ENCODE measurements at regions not wholly inside any gene's neighbourhood (a gene's known extent, or its start where the extent isn't known, plus 50 kb on each side); places are given as distances from the start of the nearest gene placed in this dataset.

DNA sequence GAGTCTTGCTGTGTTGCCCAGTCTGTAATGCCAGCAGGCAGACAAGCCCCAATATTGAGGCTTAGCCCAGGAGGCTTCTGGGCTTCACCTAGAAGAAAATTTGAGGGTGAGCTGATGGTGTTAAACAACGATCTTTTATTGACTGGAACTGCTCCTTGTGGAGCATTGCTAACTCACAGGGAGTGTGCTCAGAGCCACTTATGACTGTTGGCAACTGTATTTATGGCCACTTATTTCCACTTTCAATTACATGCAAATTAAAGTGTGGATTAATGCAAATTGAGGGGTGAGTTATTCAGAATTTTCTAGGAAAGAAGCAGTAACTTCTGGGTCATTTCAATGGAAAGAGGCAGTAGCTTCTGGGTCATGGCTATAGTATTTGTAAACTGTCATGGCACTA, 317.2 kb upstream of the FKBP1C start:
- Histone ChIP-seq H3K9me3 (ENCODE audit: control insufficient read depth, insufficient read depth, low read length) (0 out of 2 replicates have a peak, but pooled peaks cover 2% of the 10 kb centered on the region), H3K27me3 (ENCODE audit: control insufficient read depth, insufficient read depth, low read length) (no peaks in the 10 kb centered on the region), H3K4me2 (ENCODE audit: low read depth, low read length) (no peak overlapping the region), H4K91ac (ENCODE audit: insufficient read depth, low read depth, low read length) (no peak overlapping the region), H3K27ac (ENCODE audit: insufficient read depth, low read length) (no peak overlapping the region), H3K23ac (ENCODE audit: low read depth, low read length) (no peak overlapping the region), H3K4ac (ENCODE audit: low read depth, low read length) (no peak overlapping the region), H2BK5ac (ENCODE audit: low read depth, low read length, poor library complexity, severe bottlenecking) (no peak overlapping the region), H3K4me1 (ENCODE audit: control insufficient read depth, insufficient read depth, low read length) (no peaks in the 10 kb centered on the region), H2AFZ (replicated peaks; ENCODE audit: low read length, poor library complexity) (no peak overlapping the region), H3K56ac (ENCODE audit: extremely low read depth, insufficient read depth, low read length) (no peak overlapping the region), H3K36me3 (ENCODE audit: control insufficient read depth, insufficient read depth, low read length) (no peaks in the 10 kb centered on the region), H2AK9ac (replicated peaks; ENCODE audit: low read depth, low read length, poor library complexity) (no peak overlapping the region), H2AK5ac (ENCODE audit: low read depth, low read length) (no peak overlapping the region), H3K4me3 (ENCODE audit: insufficient read depth, low read depth, low read length) (no peak overlapping the region), H2BK20ac (ENCODE audit: low read depth, low read length) (no peak overlapping the region), H3K18ac (ENCODE audit: low read depth, low read length) (no peak overlapping the region), H3K9ac (ENCODE audit: low read depth, low read length) (no peak overlapping the region), H2BK120ac (ENCODE audit: low read depth, low read length) (no peak overlapping the region), H3K79me1 (ENCODE audit: low read depth in 1 of 2, low read length in 2 of 2) (no peaks in the 10 kb centered on the region), H2BK15ac (ENCODE audit: low read depth, low read length) (no peak overlapping the region), H4K5ac (ENCODE audit: low read depth, low read length) (no peak overlapping the region), H3K9me1 (ENCODE audit: insufficient read depth, low read length) (no peaks in the 10 kb centered on the region), H3K14ac (replicated peaks; ENCODE audit: low read depth, low read length) (no peak overlapping the region), H4K8ac (ENCODE audit: low read depth in 2 of 2, low read length in 2 of 2) (no peak overlapping the region), H4K20me1 (ENCODE audit: insufficient read depth, low read length) (no peaks in the 10 kb centered on the region)
- no CpG with 5 or more reads among the region's 1 CpG for WGBS, 2 experiments (ENCODE audit: extremely low coverage in 2 of 2, insufficient read length in 1 of 2)
- BruUV-seq (replicated peaks) = no TSS peak
- in situ Hi-C loops (cut with MboI; ENCODE audit: low sequenced_read_pairs) = no loop called here
- CTCF ChIA-PET = no interaction called here
- DNase-seq (no peak), ATAC-seq (ENCODE audit: low read depth) (no peak)
- intact Hi-C loops (cut with micrococcal nuclease) = no loop called here
- POLR2A ChIA-PET (ENCODE audit: unreplicated experiment) = no interaction called here
- TF ChIP-seq RCOR1 (IDR thresholded peaks at IDR 0.05; ENCODE audit: insufficient replicate concordance, low read length) (no peak), CTCF (conservative IDR thresholded peaks at IDR 0.05; ENCODE audit: low read depth, low read length) (no peak), MXI1 (IDR thresholded peaks at IDR 0.05; ENCODE audit: borderline replicate concordance, low read depth, low read length) (no peak), MAZ (IDR thresholded peaks at IDR 0.05; ENCODE audit: borderline replicate concordance, low read depth, low read length) (no peak), CEBPB (IDR thresholded peaks at IDR 0.05; ENCODE audit: low read depth, low read length) (no peak)
- dilution Hi-C loops (cut with HindIII; ENCODE audit: low sequenced_read_pairs, unreplicated experiment) = no loop called here

Measured in IMR-90 (cell line).